Erythroblast (primary cell): ENCODE measurements at regions not wholly inside any gene's neighbourhood (a gene's known extent, or its start where the extent isn't known, plus 50 kb on each side); places are given as distances from the start of the nearest gene placed in this dataset.

Experiments
- DNase-seq, 2 experiments: peaks; one replicate each; lab custom pipeline; 2025; lab: John Stamatoyannopoulos, UW
- GATA1 ChIP-seq: IDR thresholded peaks from 2 replicates; pipeline ENCODE4 v1.6.1; 2011; ENCODE audit warnings: low read depth, mild to moderate bottlenecking, control low read depth, low read length, moderate library complexity
- POLR2A ChIP-seq: IDR thresholded peaks from 2 replicates; pipeline ENCODE4 v1.6.1; 2011; ENCODE audit warnings: mild to moderate bottlenecking, low read length

- TF ChIP-seq GATA1 = no peak
- TF ChIP-seq POLR2A = no peak
- DNase-seq = no peak
Observed at GRCh38 chr1:208785629-208786028, 541.4 kb upstream of the PLXNA2 start.

- TF ChIP-seq POLR2A = no peak
- no peak for TF ChIP-seq GATA1
- no peak for DNase-seq
Observed at GRCh38 chr1:208787219-208787618, 543.0 kb upstream of the PLXNA2 start.

GRCh38 chr1:208788013-208788540 lies 543.9 kb upstream of the PLXNA2 start:
- TF ChIP-seq GATA1 = no peak
- no peak for TF ChIP-seq POLR2A
- DNase-seq = no peak

GRCh38 chr1:208791456-208791855 lies 547.3 kb upstream of the PLXNA2 start:
- TF ChIP-seq GATA1 (no peak), POLR2A (no peak)
- no peak for DNase-seq

GRCh38 chr1:208793861-208794345 lies 549.7 kb upstream of the PLXNA2 start:
- DNase-seq = no peak

GRCh38 chr1:208799186-208799585 lies 555.0 kb upstream of the PLXNA2 start:
- no peak for DNase-seq
- TF ChIP-seq POLR2A = no peak

More at GRCh38 chr1:208793861-208794345, 549.7 kb upstream of the PLXNA2 start:
- TF ChIP-seq GATA1 (no peak), POLR2A (no peak)

- DNase-seq = no peak
- no peak for TF ChIP-seq POLR2A
- TF ChIP-seq GATA1 = no peak
Observed at GRCh38 chr1:208803011-208803811, 559.0 kb upstream of the PLXNA2 start.

- TF ChIP-seq POLR2A (no peak), GATA1 (no peak)
- DNase-seq = no peak
Observed at GRCh38 chr1:208807446-208808127, 563.4 kb upstream of the PLXNA2 start.

GRCh38 chr1:208808301-208808700 lies 564.1 kb upstream of the PLXNA2 start:
- DNase-seq = no peak
- no peak for TF ChIP-seq POLR2A
- TF ChIP-seq GATA1 = no peak

- DNase-seq = no peak
- no peak for TF ChIP-seq GATA1
- no peak for TF ChIP-seq POLR2A
Observed at GRCh38 chr1:208809876-208810275, 565.7 kb upstream of the PLXNA2 start.

- DNase-seq = no peak
- no peak for TF ChIP-seq POLR2A
- no peak for TF ChIP-seq GATA1
Observed at GRCh38 chr1:208818770-208819445, 574.7 kb upstream of the PLXNA2 start.

- DNase-seq = no peak
- TF ChIP-seq POLR2A (no peak), GATA1 (no peak)
Observed at GRCh38 chr1:208820580-208821212, 576.5 kb upstream of the PLXNA2 start.

- no peak for DNase-seq
- no peak for TF ChIP-seq POLR2A
- TF ChIP-seq GATA1 = no peak
Observed at GRCh38 chr1:208821939-208822338, 577.8 kb upstream of the PLXNA2 start.
